ENCODE measurements at regions not wholly inside any gene's neighbourhood (a gene's known extent, or its start where the extent isn't known, plus 50 kb on each side); places are given as distances from the start of the nearest gene placed in this dataset.

DNA sequence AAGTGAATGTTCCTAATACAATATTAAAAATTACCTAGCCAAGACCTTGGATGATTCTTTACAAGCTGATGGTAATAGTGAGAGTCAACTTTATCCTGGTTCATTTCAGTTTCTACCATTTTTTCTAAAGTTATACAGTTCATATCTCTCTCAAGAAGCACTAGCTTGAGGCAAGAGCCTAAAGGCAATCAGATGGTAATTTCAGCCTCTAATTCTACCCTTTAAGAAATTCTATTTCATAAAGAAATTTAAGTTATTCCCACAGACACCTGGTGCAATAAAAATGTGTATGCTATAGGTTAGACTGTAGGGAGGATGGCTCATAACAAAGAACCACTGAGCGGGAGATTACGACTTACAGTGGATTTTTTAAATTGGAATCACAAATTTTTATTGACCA is 984.2 kb upstream of the ADGRL3 start:
- H2BK15ac ChIP-seq (ENCODE audit: low read length), result no peak overlapping the region
- no peak overlapping the region for H2BK20ac ChIP-seq (ENCODE audit: low read length)
- H3K14ac ChIP-seq (ENCODE audit: insufficient read length), result no peak overlapping the region
- no peaks in the 10 kb centered on the region for H3K4me1 ChIP-seq (replicated peaks in 1 of 4; ENCODE audit: control insufficient read depth in 3 of 4, insufficient read depth in 4 of 4, low read length in 3 of 4)
- no peaks in the 10 kb centered on the region for H3K9me3 ChIP-seq (ENCODE audit: insufficient read depth in 2 of 2, low read depth in 1 of 2, low read length in 1 of 2)
- H2BK120ac ChIP-seq (replicated peaks; ENCODE audit: low read depth, low read length), result no peak overlapping the region
- H4K8ac ChIP-seq (ENCODE audit: extremely low read depth, insufficient read depth, low read length), result no peak overlapping the region
- no peaks in the 10 kb centered on the region for H3K36me3 ChIP-seq (ENCODE audit: control insufficient read depth in 2 of 4, insufficient read depth in 4 of 4, low read length in 3 of 4)
- no peak overlapping the region for H3K9ac ChIP-seq (replicated peaks in 1 of 4; ENCODE audit: extremely low read depth in 1 of 4, low read depth in 3 of 4, low read length in 3 of 4)
- H3K23ac ChIP-seq (ENCODE audit: insufficient read length), result no peak overlapping the region
- H3K18ac ChIP-seq (ENCODE audit: extremely low read depth, low read length), result no peak overlapping the region
- ChIA-PET POLR2A (ENCODE audit: partially characterized antibody) (no interaction called here), CTCF (ENCODE audit: partially characterized antibody) (no interaction called here)
- no peaks in the 10 kb centered on the region for H3K23me2 ChIP-seq (ENCODE audit: low read depth, low read length)
- H4K91ac ChIP-seq (replicated peaks; ENCODE audit: insufficient read length, low read length), result no peak overlapping the region
- no peaks in the 10 kb centered on the region for H3K27me3 ChIP-seq (replicated peaks in 1 of 4; ENCODE audit: control insufficient read depth in 3 of 4, extremely low read depth in 1 of 4, insufficient read depth in 3 of 4, low read length in 3 of 4)
- no peak overlapping the region for H3K4me2 ChIP-seq (ENCODE audit: insufficient read depth in 1 of 2, low read depth in 2 of 2, low read length in 2 of 2)
- H2AFZ ChIP-seq (ENCODE audit: low read length), result no peak overlapping the region
- 96% methylated on average over 2 of the region's 2 CpGs; no CpG with 5 or more reads in 1 of the 2 experiments for WGBS, 2 experiments (ENCODE audit: extremely low coverage in 1 of 2, insufficient coverage in 1 of 2, insufficient read length in 1 of 2, insufficient replicate concordance in 2 of 2, low coverage in 1 of 2, low lambda C conversion rate in 2 of 2, missing lambda C conversion rate in 1 of 2)
- no peak for TF ChIP-seq CBX5 (IDR thresholded peaks at IDR 0.05; ENCODE audit: low read depth, low read length)
- no peak for TF ChIP-seq YY1 (IDR thresholded peaks at IDR 0.05; ENCODE audit: low read depth, low read length)
- TF ChIP-seq POU5F1 (IDR thresholded peaks at IDR 0.05; ENCODE audit: low read depth, low read length), result no peak
- no peak for TF ChIP-seq KDM1A (IDR thresholded peaks at IDR 0.05; ENCODE audit: borderline replicate concordance, low read length)
- no peak for TF ChIP-seq ZNF274 (IDR thresholded peaks at IDR 0.05; ENCODE audit: borderline replicate concordance, extremely low read depth, low read length)
- TF ChIP-seq NANOG (IDR thresholded peaks at IDR 0.05; ENCODE audit: insufficient read depth, low read depth, low read length, poor library complexity, severe bottlenecking), result no peak
- TF ChIP-seq, protein P1, sequence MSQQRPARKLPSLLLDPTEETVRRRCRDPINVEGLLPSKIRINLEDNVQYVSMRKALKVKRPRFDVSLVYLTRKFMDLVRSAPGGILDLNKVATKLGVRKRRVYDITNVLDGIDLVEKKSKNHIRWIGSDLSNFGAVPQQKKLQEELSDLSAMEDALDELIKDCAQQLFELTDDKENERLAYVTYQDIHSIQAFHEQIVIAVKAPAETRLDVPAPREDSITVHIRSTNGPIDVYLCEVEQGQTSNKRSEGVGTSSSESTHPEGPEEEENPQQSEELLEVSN (IDR thresholded peaks at IDR 0.05), result no peak
- no peak for TF ChIP-seq MAFK (IDR thresholded peaks at IDR 0.05; ENCODE audit: low read depth, low read length)
- no peak for TF ChIP-seq EGR1 (IDR thresholded peaks at IDR 0.05; ENCODE audit: borderline replicate concordance, low read depth, low read length)
- no peak for TF ChIP-seq SRF (IDR thresholded peaks at IDR 0.05; ENCODE audit: low read depth, low read length)
- TF ChIP-seq HDAC2 (IDR thresholded peaks at IDR 0.05; ENCODE audit: borderline replicate concordance in 1 of 2, low read depth in 2 of 2, low read length in 2 of 2), result no peak
- no peak for TF ChIP-seq RAD21 (IDR thresholded peaks at IDR 0.05 in 1 of 2, conservative IDR thresholded peaks at IDR 0.05 in 1 of 2; ENCODE audit: low read depth in 2 of 2, low read length in 2 of 2)
- FAIRE-seq (no peak), DNase-seq (ENCODE audit: low read depth in 1 of 2, low spot score in 2 of 2) (no peak)
- no peak overlapping the region for H2AK5ac ChIP-seq (ENCODE audit: low read depth, low read length)
- H2BK12ac ChIP-seq (ENCODE audit: low read depth, low read length), result no peak overlapping the region
- no peak overlapping the region for H3K4ac ChIP-seq (replicated peaks; ENCODE audit: insufficient read length, low read depth, low read length)
- H3K27ac ChIP-seq (ENCODE audit: low read depth, low read length), result no peak overlapping the region
- H4K20me1 ChIP-seq (replicated peaks in 1 of 2; ENCODE audit: control insufficient read depth in 1 of 2, insufficient read depth in 2 of 2, low read length in 2 of 2), result no peaks in the 10 kb centered on the region
- H2BK5ac ChIP-seq (ENCODE audit: low read depth, low read length), result no peak overlapping the region
- no peak overlapping the region for H3K56ac ChIP-seq (replicated peaks; ENCODE audit: insufficient read length, low read depth, low read length)
- no peak overlapping the region for H4K5ac ChIP-seq (ENCODE audit: insufficient read length, low read depth, low read length)
- H3K4me3 ChIP-seq (ENCODE audit: extremely low read depth in 1 of 4, insufficient read depth in 2 of 4, low read depth in 3 of 4, low read length in 4 of 4), result no peak overlapping the region
- no peaks in the 10 kb centered on the region for H3K79me2 ChIP-seq (ENCODE audit: control insufficient read depth in 1 of 2, insufficient read depth in 2 of 2, low read length in 2 of 2)
- no peaks in the 10 kb centered on the region for H3K79me1 ChIP-seq (ENCODE audit: low read depth, low read length)
